Hindlimb muscle (tissue), 1 donor: ENCODE measurements at regions not wholly inside any gene's neighbourhood (a gene's known extent, or its start where the extent isn't known, plus 50 kb on each side); places are given as distances from the start of the nearest gene placed in this dataset.

Experiments
- DNase-seq: peaks from one replicate; pipeline ENCODE4 v3.0.0-alpha.2; 2013

- DNase-seq, result no peak
These were observed 128.5 kb downstream of the BCOR start for GRCh38 chrX:39969099-39969818.

GRCh38 chrX:39969819-39970504, 127.8 kb downstream of the BCOR start:
- no peak for DNase-seq

GRCh38 chrX:39971760-39972159, 126.0 kb downstream of the BCOR start:
- no peak for DNase-seq

- no peak for DNase-seq
These were observed 125.4 kb downstream of the BCOR start for GRCh38 chrX:39972340-39972739.

GRCh38 chrX:39973810-39974209, 123.9 kb downstream of the BCOR start:
- DNase-seq, result no peak

- no peak for DNase-seq
These were observed 123.5 kb downstream of the BCOR start for GRCh38 chrX:39974270-39974669.

- no peak for DNase-seq
These were observed 122.4 kb downstream of the BCOR start for GRCh38 chrX:39975101-39975925.

GRCh38 chrX:39981946-39982345, 115.8 kb downstream of the BCOR start:
- no peak for DNase-seq

GRCh38 chrX:39982948-39983347, 114.8 kb downstream of the BCOR start:
- DNase-seq, result no peak

- no peak for DNase-seq
These were observed 114.0 kb downstream of the BCOR start for GRCh38 chrX:39983715-39984114.

GRCh38 chrX:39984191-39984956, 113.4 kb downstream of the BCOR start:
- no peak for DNase-seq

- no peak for DNase-seq
These were observed 112.7 kb downstream of the BCOR start for GRCh38 chrX:39985071-39985470.

- DNase-seq, result no peak
These were observed 112.2 kb downstream of the BCOR start for GRCh38 chrX:39985551-39985950.

GRCh38 chrX:39988496-39988895, 109.3 kb downstream of the BCOR start:
- DNase-seq, result no peak

GRCh38 chrX:39990388-39990787, 107.4 kb downstream of the BCOR start:
- no peak for DNase-seq

- no peak for DNase-seq
These were observed 105.5 kb downstream of the BCOR start for GRCh38 chrX:39992300-39992699.

GRCh38 chrX:39995457-39995856, 102.3 kb downstream of the BCOR start:
- no peak for DNase-seq

- no peak for DNase-seq
These were observed 101.2 kb downstream of the BCOR start for GRCh38 chrX:39996536-39996935.

- DNase-seq, result no peak
These were observed 98.9 kb downstream of the BCOR start for GRCh38 chrX:39998636-39999406.
